ENCODE measurements at regions not wholly inside any gene's neighbourhood (a gene's known extent, or its start where the extent isn't known, plus 50 kb on each side); places are given as distances from the start of the nearest gene placed in this dataset.

GRCh38 chr10:80709866-80710265 is 172.2 kb downstream of the SH2D4B start:
- no peaks in the 10 kb centered on the region for H3K4me1 ChIP-seq (ENCODE audit: insufficient read depth, low read length, poor library complexity, severe bottlenecking)
- H2AFZ ChIP-seq (ENCODE audit: low read length) = no peak overlapping the region
- H4K20me1 ChIP-seq (ENCODE audit: insufficient read depth, low read length) = no peaks in the 10 kb centered on the region
- H3K79me2 ChIP-seq (ENCODE audit: insufficient read depth, low read depth, low read length) = no peaks in the 10 kb centered on the region
- H3K36me3 ChIP-seq (ENCODE audit: insufficient read depth, low read length) = no peaks in the 10 kb centered on the region
- no peak overlapping the region for H3K4me3 ChIP-seq (ENCODE audit: low read depth, low read length, poor library complexity, severe bottlenecking)
- H3K27ac ChIP-seq (ENCODE audit: low read depth, low read length, poor library complexity, severe bottlenecking) = no peak overlapping the region
- ChIA-PET CTCF (ENCODE audit: unreplicated experiment) (no interaction called here), POLR2A (interaction anchor here (0.7 kb wide), 4 partner anchors 44 to 606 kb away, joined by 3 to 4 read pairs (median 4); no protein-coding TSS in a partner anchor)
- intact Hi-C loops (cut with micrococcal nuclease; ENCODE audit: unreplicated experiment) = no loop called here
- no TSS peak for BruUV-seq (replicated peaks)
- H3K9me3 ChIP-seq (ENCODE audit: low read length) = no peaks in the 10 kb centered on the region
- H3K4me2 ChIP-seq (ENCODE audit: low read length) = no peak overlapping the region
- TF ChIP-seq EZH2phosphoT487 (IDR thresholded peaks at IDR 0.05; ENCODE audit: borderline replicate concordance, low read depth, low read length) = no peak
- TF ChIP-seq CTCF (conservative IDR thresholded peaks at IDR 0.05; ENCODE audit: low read length) = no peak
- no peaks in the 10 kb centered on the region for H3K9me2 ChIP-seq (ENCODE audit: insufficient read depth, low read length)
- DNase-seq (ENCODE audit: low spot score) = no peak

GRCh38 chr10:80713398-80713928 is 175.8 kb downstream of the SH2D4B start:
- Histone ChIP-seq H3K36me3 (ENCODE audit: insufficient read depth, low read length) (no peaks in the 10 kb centered on the region), H3K9me2 (ENCODE audit: insufficient read depth, low read length) (no peaks in the 10 kb centered on the region), H3K4me2 (ENCODE audit: low read length) (no peak overlapping the region), H3K27ac (ENCODE audit: low read depth, low read length, poor library complexity, severe bottlenecking) (no peak overlapping the region), H2AFZ (ENCODE audit: low read length) (no peak overlapping the region), H3K9me3 (ENCODE audit: low read length) (no peaks in the 10 kb centered on the region), H3K79me2 (ENCODE audit: insufficient read depth, low read depth, low read length) (no peaks in the 10 kb centered on the region), H3K4me1 (ENCODE audit: insufficient read depth, low read length, poor library complexity, severe bottlenecking) (no peaks in the 10 kb centered on the region), H3K4me3 (ENCODE audit: low read depth, low read length, poor library complexity, severe bottlenecking) (no peak overlapping the region), H4K20me1 (ENCODE audit: insufficient read depth, low read length) (no peaks in the 10 kb centered on the region)
- CTCF ChIA-PET (ENCODE audit: unreplicated experiment) = no interaction called here
- POLR2A ChIA-PET = interaction anchor here (0.7 to 1.0 kb wide), 2 partner anchors 13 to 185 kb away, joined by 3 to 4 read pairs; no protein-coding TSS in a partner anchor
- intact Hi-C loops (cut with micrococcal nuclease; ENCODE audit: unreplicated experiment) = no loop called here
- no peak for DNase-seq (ENCODE audit: low spot score)
- no TSS peak for BruUV-seq (replicated peaks)
- TF ChIP-seq CTCF (conservative IDR thresholded peaks at IDR 0.05; ENCODE audit: low read length) = no peak
- TF ChIP-seq EZH2phosphoT487 (IDR thresholded peaks at IDR 0.05; ENCODE audit: borderline replicate concordance, low read depth, low read length) = no peak

GRCh38 chr10:80714566-80714965 is 176.9 kb downstream of the SH2D4B start:
- ChIA-PET POLR2A (no interaction called here), CTCF (ENCODE audit: unreplicated experiment) (no interaction called here)
- no TSS peak for BruUV-seq (replicated peaks)
- H3K36me3 ChIP-seq (ENCODE audit: insufficient read depth, low read length) = no peaks in the 10 kb centered on the region
- no peak overlapping the region for H3K4me3 ChIP-seq (ENCODE audit: low read depth, low read length, poor library complexity, severe bottlenecking)
- H2AFZ ChIP-seq (ENCODE audit: low read length) = no peak overlapping the region
- no peak overlapping the region for H3K27ac ChIP-seq (ENCODE audit: low read depth, low read length, poor library complexity, severe bottlenecking)
- no peak for DNase-seq (ENCODE audit: low spot score)
- H3K4me1 ChIP-seq (ENCODE audit: insufficient read depth, low read length, poor library complexity, severe bottlenecking) = no peaks in the 10 kb centered on the region
- H3K79me2 ChIP-seq (ENCODE audit: insufficient read depth, low read depth, low read length) = no peaks in the 10 kb centered on the region
- no peak for TF ChIP-seq EZH2phosphoT487 (IDR thresholded peaks at IDR 0.05; ENCODE audit: borderline replicate concordance, low read depth, low read length)
- TF ChIP-seq CTCF (conservative IDR thresholded peaks at IDR 0.05; ENCODE audit: low read length) = no peak
- no peaks in the 10 kb centered on the region for H3K9me2 ChIP-seq (ENCODE audit: insufficient read depth, low read length)
- no peaks in the 10 kb centered on the region for H4K20me1 ChIP-seq (ENCODE audit: insufficient read depth, low read length)
- intact Hi-C loops (cut with micrococcal nuclease; ENCODE audit: unreplicated experiment) = no loop called here
- H3K4me2 ChIP-seq (ENCODE audit: low read length) = no peak overlapping the region
- no peaks in the 10 kb centered on the region for H3K9me3 ChIP-seq (ENCODE audit: low read length)

Data from OCI-LY7 (cell line).